SH-SY5Y (cell line): ENCODE measurements at regions not wholly inside any gene's neighbourhood (a gene's known extent, or its start where the extent isn't known, plus 50 kb on each side); places are given as distances from the start of the nearest gene placed in this dataset.

Experiments used
- GATA2 ChIP-seq: IDR thresholded peaks from 2 replicates; pipeline ENCODE4 v1.6.1; 2011; ENCODE audit warnings: mild to moderate bottlenecking, low read depth, low read length
- GATA3 ChIP-seq: IDR thresholded peaks from 2 replicates; pipeline ENCODE4 v1.6.1; 2011; ENCODE audit warnings: low read depth, mild to moderate bottlenecking, low read length, moderate library complexity

- TF ChIP-seq GATA3, result no peak
- TF ChIP-seq GATA2, result no peak
These were observed 191.7 kb downstream of the CXCL12 start for GRCh38 chr10:44193166-44193565.

DNA sequence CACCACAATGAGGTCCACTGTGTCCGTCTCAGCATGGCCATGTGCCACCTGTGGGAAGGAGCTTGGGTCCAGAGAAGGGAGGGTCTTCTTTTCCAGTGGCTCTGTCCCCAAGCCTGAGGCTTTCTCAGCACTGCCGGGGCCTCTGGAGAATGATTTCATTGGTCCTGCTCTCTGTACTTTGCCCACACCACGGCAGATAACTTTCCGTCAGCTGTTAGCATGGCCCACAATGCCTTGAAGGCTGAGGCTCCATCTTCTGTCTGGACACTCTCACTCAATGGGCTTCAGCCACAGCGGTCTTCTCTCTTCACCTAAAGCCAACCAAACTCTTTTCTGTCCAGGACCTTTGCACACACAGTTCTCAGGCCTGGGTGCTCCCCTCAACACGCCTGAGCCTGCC lies 192.5 kb downstream of the CXCL12 start:
- TF ChIP-seq GATA2 (no peak), GATA3 (no peak)

DNA sequence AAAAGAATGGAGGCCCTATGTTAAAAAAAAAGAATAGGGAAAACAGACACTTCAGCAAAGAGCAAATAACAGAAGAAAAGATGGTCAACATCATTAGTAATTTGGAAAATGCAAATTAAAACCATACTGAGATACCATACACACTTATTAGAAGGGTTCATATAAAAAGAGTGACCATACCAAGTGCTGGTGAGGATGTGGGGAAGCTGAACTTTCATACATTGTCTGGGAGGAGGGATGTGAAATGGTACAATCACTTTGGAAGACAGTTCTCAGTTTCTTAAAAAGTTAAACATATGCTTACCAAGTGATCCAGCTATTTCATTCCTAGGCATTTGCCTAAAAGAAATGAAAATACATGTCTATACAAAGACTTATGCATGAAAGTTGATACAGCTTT lies 194.4 kb downstream of the CXCL12 start:
- no peak for TF ChIP-seq GATA3
- no peak for TF ChIP-seq GATA2

GRCh38 chr10:44186821-44187220 lies 198.1 kb downstream of the CXCL12 start:
- no peak for TF ChIP-seq GATA2
- TF ChIP-seq GATA3, result no peak

GRCh38 chr10:44186150-44186549 lies 198.7 kb downstream of the CXCL12 start:
- TF ChIP-seq GATA2 (no peak), GATA3 (no peak)

DNA sequence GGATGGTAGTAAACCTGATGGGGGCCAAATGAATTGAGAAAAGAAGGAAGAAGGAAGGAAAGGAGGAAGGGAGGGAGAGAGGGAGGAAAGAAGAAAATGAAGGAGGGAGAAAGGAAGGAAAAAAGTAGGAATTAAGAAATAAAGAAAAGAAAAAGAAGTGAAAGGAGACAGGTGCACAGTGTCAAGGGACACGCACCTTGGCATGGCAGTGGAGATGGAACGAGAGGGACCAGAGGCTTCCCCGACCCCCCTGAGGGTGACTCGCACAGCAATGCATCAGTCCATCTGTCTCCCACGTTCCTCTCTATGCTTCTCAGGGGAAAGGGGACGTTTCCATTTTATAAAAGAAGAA lies 199.6 kb downstream of the CXCL12 start:
- TF ChIP-seq GATA2, result no peak
- TF ChIP-seq GATA3, result no peak

GRCh38 chr10:44184633-44185314 lies 200.1 kb downstream of the CXCL12 start:
- no peak for TF ChIP-seq GATA2
- no peak for TF ChIP-seq GATA3

- TF ChIP-seq GATA2, result no peak
- no peak for TF ChIP-seq GATA3
These were observed 200.9 kb downstream of the CXCL12 start for GRCh38 chr10:44183667-44184632.

GRCh38 chr10:44182909-44183308 lies 202.0 kb downstream of the CXCL12 start:
- TF ChIP-seq GATA2, result no peak
- no peak for TF ChIP-seq GATA3

DNA sequence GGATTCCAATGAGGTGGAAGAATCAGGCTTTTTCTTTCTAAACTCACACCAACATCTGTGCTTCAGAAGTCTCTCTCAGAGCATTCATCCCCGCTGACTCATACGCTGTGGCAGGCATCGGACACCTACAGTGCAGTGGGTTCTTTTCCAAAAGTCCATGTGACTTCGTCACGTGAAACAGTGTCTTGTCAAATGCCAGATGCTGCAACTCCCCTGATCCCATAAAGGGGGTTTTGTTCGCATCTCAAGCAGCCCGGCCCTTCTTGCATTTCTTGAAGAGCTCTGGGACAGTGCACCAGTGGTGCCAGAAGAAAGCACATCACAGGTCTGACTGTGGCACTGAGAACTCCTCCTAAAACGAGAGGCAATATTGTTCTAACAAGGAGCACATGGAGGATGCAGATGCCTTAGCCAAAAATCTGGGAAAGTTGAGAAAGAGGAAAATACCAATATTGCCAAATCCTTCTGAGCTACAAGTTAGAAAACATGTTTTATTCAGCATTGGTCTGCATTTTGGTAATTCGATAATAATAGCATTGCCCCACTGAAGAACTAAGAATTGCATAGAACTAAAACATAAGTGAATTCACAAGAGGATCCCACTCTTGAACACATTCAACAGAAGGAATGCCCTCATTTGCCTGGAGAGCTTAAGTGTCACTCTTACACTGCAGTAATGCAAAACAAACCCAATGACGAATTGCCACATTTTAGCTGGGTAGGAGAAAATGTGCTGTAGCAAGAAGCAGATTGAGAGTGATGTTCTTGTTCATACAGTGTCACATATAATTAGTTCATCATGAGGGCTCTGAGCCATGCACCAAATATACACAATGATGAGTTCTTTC lies 204.4 kb downstream of the CXCL12 start:
- TF ChIP-seq GATA2 (no peak), GATA3 (no peak)

GRCh38 chr10:44178856-44179255 lies 206.0 kb downstream of the CXCL12 start:
- TF ChIP-seq GATA2, result no peak
- TF ChIP-seq GATA3, result no peak

DNA sequence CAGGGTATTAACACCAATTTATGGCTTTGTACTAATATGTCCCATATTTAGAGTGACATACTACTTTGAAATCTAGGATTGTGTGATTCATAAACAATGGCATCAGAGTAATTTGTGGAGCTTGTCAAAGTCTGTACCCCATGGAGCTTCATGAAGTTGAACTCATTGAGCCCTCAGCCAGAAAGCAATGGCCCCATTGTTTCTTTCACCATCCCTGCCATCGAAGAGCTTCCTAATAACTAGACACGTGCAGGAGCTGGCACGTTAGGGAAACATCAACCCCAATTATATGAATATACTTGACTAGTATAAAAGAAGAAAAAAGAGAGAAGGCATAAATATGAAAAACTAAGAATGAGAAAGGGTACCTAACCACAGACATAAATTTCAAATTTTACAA lies 206.6 kb downstream of the CXCL12 start:
- TF ChIP-seq GATA3 (no peak), GATA2 (no peak)

DNA sequence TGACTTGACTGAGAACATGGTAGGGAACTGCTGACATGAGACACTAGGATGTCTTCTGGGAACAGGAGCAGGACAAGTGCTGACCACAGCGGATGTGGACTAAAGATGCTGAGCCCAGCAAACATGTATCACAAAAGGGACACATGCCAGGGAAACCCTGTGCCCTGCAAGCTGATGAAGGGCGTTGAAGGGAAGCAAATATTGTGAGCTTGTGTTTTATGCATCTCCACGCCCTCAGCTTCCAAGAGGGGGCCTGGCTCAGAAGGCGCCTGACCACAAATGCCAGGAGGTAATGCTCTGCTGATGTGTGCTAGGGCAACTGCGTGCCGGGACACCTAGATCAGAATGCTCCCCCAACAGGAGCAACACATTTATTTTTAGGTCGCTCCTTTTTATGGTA lies 207.3 kb downstream of the CXCL12 start:
- TF ChIP-seq GATA3, result no peak
- no peak for TF ChIP-seq GATA2

- TF ChIP-seq GATA2, result no peak
- no peak for TF ChIP-seq GATA3
These were observed 208.6 kb downstream of the CXCL12 start for GRCh38 chr10:44176311-44176710.

DNA sequence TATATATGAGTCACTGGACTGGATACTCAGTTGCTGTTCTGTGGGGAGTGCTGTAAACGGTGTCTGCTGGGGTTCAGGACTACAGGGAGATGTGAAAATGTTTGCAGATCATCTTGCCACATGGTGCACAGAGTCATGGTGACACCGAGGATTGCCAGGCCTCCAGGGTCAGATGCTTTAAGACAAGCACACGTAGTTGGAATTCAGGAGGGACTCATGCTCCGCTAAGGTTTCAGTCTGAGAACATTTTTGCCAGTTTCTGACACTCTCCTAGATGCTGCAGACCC lies 211.3 kb downstream of the CXCL12 start:
- no peak for TF ChIP-seq GATA2
- TF ChIP-seq GATA3, result no peak

GRCh38 chr10:44172883-44173607 lies 211.9 kb downstream of the CXCL12 start:
- TF ChIP-seq GATA3 (no peak), GATA2 (no peak)
